ENCODE measurements at regions not wholly inside any gene's neighbourhood (a gene's known extent, or its start where the extent isn't known, plus 50 kb on each side); places are given as distances from the start of the nearest gene placed in this dataset.

GRCh38 chr12:97616946-97617345 lies 154.3 kb downstream of the RMST start:
- no peak for TF ChIP-seq CTCF (conservative IDR thresholded peaks at IDR 0.05; ENCODE audit: low read depth, low read length)

GRCh38 chr12:97628962-97629361 lies 166.4 kb downstream of the RMST start:
- no peak for DNase-seq (ENCODE audit: low read depth)
- no peak overlapping the region for H3K4me3 ChIP-seq (ENCODE audit: low read depth, low read length)
- no peak for TF ChIP-seq CTCF (conservative IDR thresholded peaks at IDR 0.05; ENCODE audit: low read depth, low read length)

More at GRCh38 chr12:97616946-97617345, 154.3 kb downstream of the RMST start:
- DNase-seq (ENCODE audit: low read depth) = no peak
- H3K4me3 ChIP-seq (ENCODE audit: low read depth, low read length) = no peak overlapping the region

- no peak for DNase-seq (ENCODE audit: low read depth)
- no peak for TF ChIP-seq CTCF (conservative IDR thresholded peaks at IDR 0.05; ENCODE audit: low read depth, low read length)
- H3K4me3 ChIP-seq (ENCODE audit: low read depth, low read length) = no peak overlapping the region
These were observed 166.8 kb downstream of the RMST start for GRCh38 chr12:97629382-97629781.

- H3K4me3 ChIP-seq (ENCODE audit: low read depth, low read length) = no peak overlapping the region
- no peak for DNase-seq (ENCODE audit: low read depth)
- TF ChIP-seq CTCF (conservative IDR thresholded peaks at IDR 0.05; ENCODE audit: low read depth, low read length) = no peak
These were observed 167.8 kb downstream of the RMST start for GRCh38 chr12:97630356-97630755.

GRCh38 chr12:97630875-97631274 lies 168.3 kb downstream of the RMST start:
- DNase-seq (ENCODE audit: low read depth) = no peak
- no peak for TF ChIP-seq CTCF (conservative IDR thresholded peaks at IDR 0.05; ENCODE audit: low read depth, low read length)
- H3K4me3 ChIP-seq (ENCODE audit: low read depth, low read length) = no peak overlapping the region

GRCh38 chr12:97637770-97638169 lies 175.2 kb downstream of the RMST start:
- DNase-seq (ENCODE audit: low read depth) = no peak
- no peak for TF ChIP-seq CTCF (conservative IDR thresholded peaks at IDR 0.05; ENCODE audit: low read depth, low read length)
- H3K4me3 ChIP-seq (ENCODE audit: low read depth, low read length) = no peak overlapping the region

GRCh38 chr12:97638739-97639138 lies 176.1 kb downstream of the RMST start:
- no peak for TF ChIP-seq CTCF (conservative IDR thresholded peaks at IDR 0.05; ENCODE audit: low read depth, low read length)
- no peak overlapping the region for H3K4me3 ChIP-seq (ENCODE audit: low read depth, low read length)
- no peak for DNase-seq (ENCODE audit: low read depth)

Data from epithelial cell of proximal tubule (primary cell).